Right renal pelvis (tissue), 4 donors: ENCODE measurements at regions not wholly inside any gene's neighbourhood (a gene's known extent, or its start where the extent isn't known, plus 50 kb on each side); places are given as distances from the start of the nearest gene placed in this dataset.

Experiments used
- DNase-seq, 4 donors: peaks; one replicate each; pipeline ENCODE4 v3.0.0-alpha.2; 2013; ENCODE audit warnings: low read depth in 4 of 4, low spot score in 3 of 4, missing footprints in 1 of 4

GRCh38 chr6:10060004-10060403, 354.9 kb downstream of the TFAP2A start:
- DNase-seq, result no peak

DNA sequence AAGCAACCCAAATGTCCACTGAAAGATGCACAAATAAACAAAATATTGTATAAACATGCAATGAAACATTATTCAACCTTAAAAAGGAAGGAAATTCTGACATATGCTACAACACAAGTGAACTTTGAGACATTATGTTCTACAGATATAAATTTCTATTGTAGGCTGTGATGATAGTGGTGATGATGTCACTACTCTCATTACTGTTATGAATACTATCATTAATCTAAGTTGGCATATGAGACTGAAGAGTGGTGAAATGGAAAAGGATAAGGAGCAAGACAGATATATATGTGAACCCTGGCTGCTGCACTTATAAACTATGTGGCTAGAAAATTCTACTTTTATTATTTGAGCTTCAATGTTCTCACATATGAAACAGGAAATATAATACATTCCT, 360.2 kb downstream of the TFAP2A start:
- no peak for DNase-seq

- no peak for DNase-seq
Measured at GRCh38 chr6:10051283-10051682, 363.6 kb downstream of the TFAP2A start.

- DNase-seq, result no peak
Measured at GRCh38 chr6:10048370-10049297, 366.2 kb downstream of the TFAP2A start.

- no peak for DNase-seq
Measured at GRCh38 chr6:10042280-10042679, 372.6 kb downstream of the TFAP2A start.

- peak in 3 of 4 donors; percentile 12 to 20 (median 13) for DNase-seq
Measured at GRCh38 chr6:10033223-10033829, 381.5 kb downstream of the TFAP2A start.

DNA sequence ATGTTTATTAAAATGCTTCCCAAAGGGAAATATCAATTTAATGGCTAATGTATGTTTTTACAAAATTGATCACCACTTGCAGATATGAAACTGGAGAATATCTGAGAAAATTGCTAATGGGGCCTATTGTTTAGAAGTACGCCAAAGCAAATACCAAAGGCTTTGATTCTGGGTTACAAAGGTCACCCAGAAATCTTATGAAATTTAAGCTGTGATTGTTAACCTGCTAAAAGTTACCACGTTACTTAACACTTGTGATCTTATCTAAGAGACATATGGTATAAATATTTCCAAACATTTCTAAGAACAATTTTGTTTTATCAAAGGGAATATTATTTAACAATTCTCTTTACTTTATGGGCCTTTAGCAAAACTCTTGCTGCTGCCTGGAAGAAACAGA, 383.3 kb downstream of the TFAP2A start:
- DNase-seq, result no peak

DNA sequence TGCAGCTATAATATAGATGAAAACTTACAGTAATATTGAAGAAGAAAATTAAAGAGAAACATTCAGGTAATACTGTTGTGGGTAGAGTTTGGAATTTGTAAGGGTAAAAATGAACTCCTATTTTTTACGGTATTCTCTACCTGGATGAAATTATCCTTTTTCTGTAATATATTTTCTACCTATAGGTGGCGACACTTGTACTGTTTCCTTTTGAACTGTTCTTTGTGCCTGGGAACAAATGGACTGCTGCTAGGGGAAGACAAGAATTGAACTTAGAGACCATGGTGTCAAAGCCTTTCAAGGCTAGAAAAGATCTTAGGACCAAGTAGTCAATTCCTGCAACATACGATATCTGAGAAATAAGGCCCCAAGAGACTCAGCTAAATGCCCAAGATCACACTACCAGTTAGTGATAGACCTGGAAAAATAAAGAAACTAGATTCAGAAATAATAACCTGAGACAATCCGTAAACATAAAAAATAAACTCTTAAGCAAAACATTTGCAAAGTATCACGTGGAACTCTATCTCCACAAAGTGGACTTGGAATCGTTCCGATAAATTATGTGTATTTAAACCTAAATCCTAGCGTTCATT, 383.8 kb downstream of the TFAP2A start:
- DNase-seq, result no peak

DNA sequence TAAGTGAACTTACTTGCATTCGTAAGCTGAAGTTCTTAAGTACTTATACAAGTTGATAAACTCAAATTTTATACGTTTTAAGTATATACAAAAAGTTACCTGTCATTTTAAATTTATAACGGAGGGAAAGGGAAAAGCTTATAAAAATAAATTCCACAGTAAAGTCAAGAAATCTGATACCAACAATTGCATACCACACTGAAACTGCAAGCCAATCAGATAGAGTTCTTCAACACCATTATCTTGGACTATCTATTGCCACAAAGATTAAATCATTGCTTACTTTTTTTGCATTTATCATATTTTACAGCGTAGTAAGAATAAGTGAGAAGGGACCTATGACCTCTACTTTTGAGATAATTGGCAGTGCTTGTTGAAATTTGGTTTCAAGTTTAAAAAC, 386.7 kb downstream of the TFAP2A start:
- no peak for DNase-seq

DNA sequence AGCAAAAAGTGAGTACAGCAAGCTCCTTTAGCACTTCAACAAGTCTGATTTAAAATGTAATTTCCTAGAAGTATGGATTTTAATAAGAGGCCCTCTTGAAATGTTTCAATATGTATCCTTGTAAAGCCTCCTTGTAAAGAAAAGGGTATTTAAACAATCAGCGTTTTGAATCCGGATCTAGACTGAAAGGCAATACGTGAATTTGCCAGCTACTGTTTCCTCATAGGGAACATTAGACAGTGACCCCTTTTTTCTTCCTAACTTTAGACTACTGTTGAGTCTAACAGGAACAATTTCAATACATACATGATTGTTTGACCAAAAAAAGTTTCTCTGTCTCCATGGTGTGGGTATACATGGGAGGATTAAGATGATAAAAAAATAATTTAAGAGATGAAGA, 395.0 kb downstream of the TFAP2A start:
- DNase-seq, result no peak

- peak in 2 of 4 donors; percentile 1 to 5 for DNase-seq
Measured at GRCh38 chr6:10014557-10014956, 400.3 kb downstream of the TFAP2A start.

DNA sequence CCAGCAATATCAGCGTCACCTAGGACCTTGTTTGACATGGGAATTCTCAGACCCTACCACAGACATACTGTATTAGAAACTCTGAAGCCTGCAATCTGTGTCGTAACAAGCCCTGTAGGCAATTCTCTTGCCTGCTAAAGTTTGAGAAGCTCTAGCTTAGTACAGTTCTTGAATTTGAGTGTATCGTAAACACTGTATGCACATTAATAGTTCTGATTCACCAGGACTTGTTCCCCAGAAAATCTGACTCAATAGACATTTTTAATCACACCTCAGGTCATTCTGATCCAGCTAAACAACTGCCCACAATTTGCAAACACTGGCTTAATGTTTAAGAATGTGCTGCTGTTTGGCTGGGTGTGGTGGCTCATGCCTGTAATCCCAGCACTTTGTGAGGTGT, 414.3 kb downstream of the TFAP2A start:
- DNase-seq, result no peak

GRCh38 chr6:9999796-10000195, 415.1 kb downstream of the TFAP2A start:
- DNase-seq, result no peak

DNA sequence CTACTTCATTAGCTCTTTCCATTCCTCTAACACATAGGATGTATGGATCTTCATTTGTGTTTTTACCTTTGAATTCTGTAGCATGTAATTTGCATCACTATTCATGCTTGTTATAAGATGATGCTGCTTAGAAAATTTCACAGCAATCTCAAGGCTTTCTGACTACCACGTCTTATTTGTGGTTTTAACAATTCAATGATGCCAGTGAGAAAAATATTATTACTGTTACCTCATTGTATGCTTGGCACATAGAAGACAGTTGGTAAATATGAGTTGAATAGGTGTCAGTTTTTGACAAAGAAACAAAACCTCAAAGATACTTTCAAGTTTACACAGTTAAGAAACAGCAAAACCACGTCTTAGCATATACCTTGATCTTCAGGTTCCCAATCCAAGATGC, 428.6 kb downstream of the TFAP2A start:
- no peak for DNase-seq

DNA sequence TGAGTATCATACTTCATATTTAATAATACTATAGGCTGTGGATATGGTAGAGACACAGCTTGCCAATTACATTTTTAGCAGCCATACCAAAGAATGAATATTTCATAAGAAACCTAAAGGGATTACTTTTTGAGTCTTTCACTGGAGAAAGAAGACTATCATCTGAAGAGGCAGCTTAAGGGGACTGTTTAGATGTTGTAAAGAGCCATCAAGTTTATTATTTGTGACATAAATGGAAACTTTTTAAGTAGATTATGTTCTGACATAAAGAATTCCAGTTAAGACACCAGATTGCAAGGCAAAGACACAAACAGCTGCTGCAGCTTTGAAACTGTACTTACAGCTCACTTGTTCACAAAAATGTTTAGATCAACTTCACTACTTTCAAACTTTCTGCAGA, 429.4 kb downstream of the TFAP2A start:
- no peak for DNase-seq

DNA sequence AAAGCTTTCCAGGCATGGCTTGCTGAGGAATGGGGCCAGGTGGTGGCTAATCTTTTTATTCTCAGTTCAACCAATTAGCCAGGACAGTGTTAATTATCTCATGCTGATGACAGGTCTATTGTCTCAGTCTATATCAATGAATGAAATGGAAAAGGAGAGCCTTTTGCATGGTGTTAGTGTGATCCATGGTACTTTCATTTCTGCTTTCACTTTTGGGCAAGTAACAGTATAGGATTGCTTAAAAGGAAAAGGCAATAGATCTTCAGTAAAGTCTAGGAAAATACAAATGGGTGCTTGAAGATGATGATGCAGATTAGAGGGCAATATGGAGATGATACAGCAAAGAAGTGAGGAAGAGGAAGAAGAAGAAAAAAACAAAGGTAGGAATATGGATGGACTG, 430.3 kb downstream of the TFAP2A start:
- DNase-seq, result no peak

DNA sequence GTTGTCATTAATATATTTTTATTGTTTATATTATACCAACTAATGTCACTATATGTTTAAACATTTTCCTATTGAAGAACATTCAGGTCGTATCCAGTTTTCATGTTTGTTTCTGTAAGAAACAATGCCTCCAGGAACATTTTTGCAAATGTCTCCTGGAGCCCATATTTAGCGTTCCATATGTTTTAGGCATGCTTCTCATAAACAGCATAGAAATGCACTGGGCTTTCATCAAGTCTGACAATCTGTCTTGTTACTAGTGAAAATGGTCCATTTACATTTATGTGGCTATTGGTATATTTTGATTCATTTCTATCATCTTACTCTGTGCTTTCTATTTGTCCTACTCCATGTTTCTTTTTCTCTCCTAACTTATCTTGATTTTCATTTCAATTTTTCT, 431.7 kb downstream of the TFAP2A start:
- no peak for DNase-seq

GRCh38 chr6:9982215-9982614, 432.7 kb downstream of the TFAP2A start:
- DNase-seq, result no peak

GRCh38 chr6:9979996-9980395, 434.9 kb downstream of the TFAP2A start:
- no peak for DNase-seq

GRCh38 chr6:9978480-9978879, 436.4 kb downstream of the TFAP2A start:
- no peak for DNase-seq

DNA sequence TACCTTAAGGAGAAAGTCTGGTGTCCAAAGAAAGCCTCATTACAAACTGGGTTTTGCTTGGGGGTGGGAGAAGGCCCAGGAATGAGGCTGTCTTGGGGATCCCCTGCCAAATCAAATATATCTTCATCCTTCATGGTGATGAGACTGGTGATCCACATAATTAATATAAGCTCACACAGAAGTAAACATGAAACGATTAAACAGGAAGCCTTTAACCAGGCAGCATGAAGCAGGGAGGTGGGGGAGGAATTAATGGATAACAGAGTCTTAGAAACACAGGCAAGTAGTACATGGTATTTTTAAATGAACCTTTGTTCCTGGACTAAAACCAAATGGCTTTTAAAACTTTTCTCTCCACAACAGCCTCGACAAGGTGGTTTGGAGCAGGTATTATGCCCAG, 437.5 kb downstream of the TFAP2A start:
- peak; percentile 20 to 60 (median 46) for DNase-seq

GRCh38 chr6:9961646-9962045, 453.2 kb downstream of the TFAP2A start:
- DNase-seq, result no peak
